OCI-LY3 (cell line): ENCODE measurements at regions not wholly inside any gene's neighbourhood (a gene's known extent, or its start where the extent isn't known, plus 50 kb on each side); places are given as distances from the start of the nearest gene placed in this dataset.
A peak's percentile ranks its signal among the peaks of the same experiment; 100 is the strongest.

Experiments
- H2AFZ ChIP-seq: fragments of 200-600, 300-600 bp; shearing (Covaris generic); 2 replicates; pipeline ENCODE4 v1.6.0; 2014; ENCODE audit warnings: antibody characterized with exemption, low read depth, low read length
- H3K27ac ChIP-seq: fragments of 200-600, 300-600 bp; sonication (generic); 2 replicates; pipeline ENCODE4 v1.5.1; 2014; ENCODE audit warnings: mild to moderate bottlenecking, low read length, moderate library complexity, mixed read lengths
- H3K27me3 ChIP-seq: fragments of 200-600, 300-600 bp; sonication (generic); 2 replicates; pipeline ENCODE4 v1.6.1; 2014; ENCODE audit warnings: low read depth, low read length, mixed read lengths
- H3K36me3 ChIP-seq: fragments of 200-600, 300-600 bp; sonication (generic); replicated peaks from 2 replicates; pipeline ENCODE3; 2014; ENCODE audit warnings: low read depth, low read length, mixed read lengths
- H3K4me1 ChIP-seq: fragments of 300-600, 200-600 bp; sonication (generic); 2 replicates; pipeline ENCODE4 v1.6.1; 2014; ENCODE audit warnings: low read length, mixed read lengths
- H3K4me2 ChIP-seq: fragments of 200-600, 300-600 bp; sonication (generic); 2 replicates; pipeline ENCODE4 v1.6.1; 2014; ENCODE audit warnings: low read length, mixed read lengths
- H3K4me3 ChIP-seq: fragments of 300-600, 200-600 bp; sonication (generic); 2 replicates; pipeline ENCODE4 v1.5.1; 2014; ENCODE audit warnings: antibody characterized with exemption, mild to moderate bottlenecking, low read length, moderate library complexity
- H3K79me2 ChIP-seq: fragments of 300-600, 200-600 bp; shearing (Covaris generic); 2 replicates; pipeline ENCODE4 v1.6.1; 2014; ENCODE audit warnings: mild to moderate bottlenecking, low read length, mixed read lengths
- H3K9ac ChIP-seq: fragments of 300-600, 200-600 bp; shearing (Covaris generic); 2 replicates; pipeline ENCODE4 v1.6.0; 2014; ENCODE audit warnings: mild to moderate bottlenecking, low read length, moderate library complexity
- H3K9me3 ChIP-seq: fragments of 200-600, 300-600 bp; shearing (Covaris generic); 2 replicates; pipeline ENCODE4 v1.6.1; 2014; ENCODE audit warnings: low read length, mixed read lengths; ENCODE audit not compliant: insufficient read depth
- H4K20me1 ChIP-seq: fragments of 200-600, 300-600 bp; sonication (generic); 2 replicates; pipeline ENCODE4 v1.6.1; 2016; ENCODE audit warnings: low read length, mixed read lengths; ENCODE audit not compliant: insufficient read depth
- CTCF ChIP-seq: fragments of 200-600, 300-600 bp; sonication (generic); IDR thresholded peaks from 2 replicates; pipeline ENCODE4 v1.5.1; 2014; ENCODE audit warnings: antibody characterized with exemption, low read length, low read depth
- EZH2phosphoT487 ChIP-seq: fragments of 200-600 bp; shearing (Covaris generic); IDR thresholded peaks from 2 replicates; pipeline ENCODE4 v1.6.1; 2018; ENCODE audit warnings: antibody characterized with exemption, mixed run types, low read depth

GRCh38 chr13:73910733-73911132 is 223.5 kb downstream of the KLF12 start:
- peak overlapping the region; percentile 20; the same call in 1 of the 2 replicates for H3K4me2 ChIP-seq
- H3K36me3 ChIP-seq = no peaks in the 10 kb centered on the region
- H3K27ac ChIP-seq = no peak overlapping the region
- no peaks in the 10 kb centered on the region for H3K79me2 ChIP-seq
- no peak overlapping the region for H3K4me3 ChIP-seq
- H2AFZ ChIP-seq = no peak overlapping the region
- no peak for TF ChIP-seq CTCF
- no peak for TF ChIP-seq EZH2phosphoT487
- no peaks in the 10 kb centered on the region for H3K27me3 ChIP-seq
- H4K20me1 ChIP-seq = no peaks in the 10 kb centered on the region
- no peak overlapping the region for H3K9ac ChIP-seq
- no peaks in the 10 kb centered on the region for H3K9me3 ChIP-seq
- H3K4me1 ChIP-seq = peaks cover 45% of the 10 kb centered on the region

GRCh38 chr13:73908809-73909208 is 225.4 kb downstream of the KLF12 start:
- Histone ChIP-seq H3K27ac (no peak overlapping the region), H3K79me2 (no peaks in the 10 kb centered on the region), H3K9me3 (no peaks in the 10 kb centered on the region), H3K4me1 (peaks cover 35% of the 10 kb centered on the region), H3K9ac (no peak overlapping the region), H3K36me3 (no peaks in the 10 kb centered on the region), H3K4me3 (no peak overlapping the region), H3K4me2 (no peak overlapping the region), H2AFZ (no peak overlapping the region), H3K27me3 (no peaks in the 10 kb centered on the region), H4K20me1 (no peaks in the 10 kb centered on the region)
- no peak for TF ChIP-seq CTCF
- TF ChIP-seq EZH2phosphoT487 = no peak

GRCh38 chr13:73904625-73905024 is 229.6 kb downstream of the KLF12 start:
- Histone ChIP-seq H3K9ac (no peak overlapping the region), H3K27me3 (no peaks in the 10 kb centered on the region), H4K20me1 (no peaks in the 10 kb centered on the region), H3K79me2 (no peaks in the 10 kb centered on the region), H3K4me2 (no peak overlapping the region), H3K27ac (no peak overlapping the region), H3K4me1 (peaks cover 10% of the 10 kb centered on the region), H2AFZ (no peak overlapping the region), H3K9me3 (no peaks in the 10 kb centered on the region), H3K36me3 (no peaks in the 10 kb centered on the region), H3K4me3 (no peak overlapping the region)
- TF ChIP-seq EZH2phosphoT487 = no peak
- TF ChIP-seq CTCF = no peak

GRCh38 chr13:73903561-73903960 is 230.6 kb downstream of the KLF12 start:
- H3K79me2 ChIP-seq = no peaks in the 10 kb centered on the region
- no peak overlapping the region for H2AFZ ChIP-seq
- H3K27ac ChIP-seq = no peak overlapping the region
- no peak overlapping the region for H3K9ac ChIP-seq
- TF ChIP-seq CTCF = no peak
- no peak for TF ChIP-seq EZH2phosphoT487
- peaks cover 12% of the 10 kb centered on the region for H3K4me1 ChIP-seq
- H3K36me3 ChIP-seq = no peaks in the 10 kb centered on the region
- H3K4me3 ChIP-seq = no peak overlapping the region
- H4K20me1 ChIP-seq = no peaks in the 10 kb centered on the region
- H3K9me3 ChIP-seq = no peaks in the 10 kb centered on the region
- H3K27me3 ChIP-seq = no peaks in the 10 kb centered on the region
- H3K4me2 ChIP-seq = no peak overlapping the region
